ENCODE measurements at regions not wholly inside any gene's neighbourhood (a gene's known extent, or its start where the extent isn't known, plus 50 kb on each side); places are given as distances from the start of the nearest gene placed in this dataset.
"Not testable (repeated sequence)": the region's sequence is repeated elsewhere in the genome, so short reads cannot be mapped to it uniquely, and the experiment has no call there.

DNA sequence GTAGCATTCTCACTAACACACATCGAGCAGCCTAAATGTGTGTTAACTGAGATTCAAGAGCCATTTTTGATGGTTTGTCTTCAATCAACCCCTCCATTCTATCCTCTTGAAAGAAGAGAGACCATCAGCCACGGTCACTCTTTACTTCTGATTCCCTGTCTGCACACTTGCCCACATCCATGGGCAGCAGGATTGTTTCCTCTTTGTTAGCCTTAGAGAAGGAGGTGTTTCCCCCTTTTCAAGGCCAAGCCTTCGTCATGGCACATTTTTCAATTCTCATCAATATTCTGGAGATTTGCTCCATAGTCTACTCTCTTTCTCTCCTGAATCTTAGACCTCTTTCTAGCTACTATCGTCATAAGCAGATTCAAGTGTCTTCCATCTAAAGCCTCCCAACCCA lies 522.4 kb upstream of the NAALADL2 start:
- DNase-seq (ENCODE audit: low spot score): peak; percentile 19

DNA sequence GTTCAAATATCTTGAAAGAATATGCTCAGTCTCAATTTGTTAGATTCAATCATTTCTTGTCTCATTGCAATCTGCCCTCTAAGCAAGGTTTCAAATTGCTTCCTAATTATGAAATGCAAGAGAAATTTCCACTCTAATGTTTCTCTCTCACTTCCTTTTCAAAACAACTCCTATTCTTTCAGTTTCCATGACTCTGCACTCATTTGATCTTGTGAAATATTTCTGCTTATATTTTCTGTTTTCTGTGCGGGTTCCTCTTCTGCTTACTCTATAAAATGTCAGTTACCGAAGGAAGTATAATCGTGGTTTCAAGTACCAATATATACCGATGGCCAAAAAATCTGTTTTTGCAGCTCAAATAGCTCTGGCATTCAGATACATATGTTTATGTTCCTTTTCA lies 521.9 kb upstream of the NAALADL2 start:
- DNase-seq (ENCODE audit: low spot score): peak; percentile 47

DNA sequence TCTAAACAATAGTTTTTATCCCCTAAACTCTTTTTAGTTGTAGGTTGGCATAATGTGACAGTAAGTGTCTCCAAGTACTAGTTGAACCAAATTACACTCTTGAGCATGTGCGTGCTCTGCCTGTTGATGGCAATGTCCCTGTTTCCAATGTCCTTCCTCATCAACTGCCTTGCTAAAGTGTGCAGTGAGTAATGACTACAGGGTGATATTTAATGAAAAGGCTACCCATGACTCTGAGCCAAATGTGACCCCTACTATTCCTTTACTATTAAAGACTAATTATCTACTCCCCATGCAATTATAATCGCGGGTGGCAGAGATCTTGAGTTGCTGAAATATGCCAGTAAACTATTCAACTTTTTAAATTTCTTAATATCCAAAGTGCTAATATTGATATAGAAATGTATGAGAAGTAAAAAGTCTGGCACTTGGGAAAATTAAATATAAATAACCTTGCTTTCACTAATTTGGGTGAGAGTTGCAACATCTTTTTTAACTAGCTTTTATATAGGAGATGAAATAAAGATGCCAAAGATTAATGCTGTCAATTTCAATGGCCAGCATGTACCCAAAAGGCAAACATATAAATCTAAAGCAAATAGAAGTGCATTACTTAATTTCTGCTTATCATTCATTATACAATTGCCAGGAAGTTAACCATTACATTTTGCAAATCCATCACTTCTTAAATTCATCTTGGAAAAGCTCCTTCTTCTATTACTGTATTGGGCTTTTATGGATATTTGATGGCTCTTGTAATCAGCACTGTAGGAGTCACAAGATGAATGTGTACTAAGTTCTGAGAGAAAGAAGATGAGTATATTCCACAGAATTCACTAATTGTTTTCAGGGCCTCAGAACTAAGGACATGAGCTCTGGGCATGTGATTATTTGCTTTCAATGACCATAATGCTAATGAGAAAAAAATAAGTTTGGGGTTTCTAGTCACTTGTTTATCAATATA lies 518.2 kb upstream of the NAALADL2 start:
- DNase-seq (ENCODE audit: low spot score): no peak

DNA sequence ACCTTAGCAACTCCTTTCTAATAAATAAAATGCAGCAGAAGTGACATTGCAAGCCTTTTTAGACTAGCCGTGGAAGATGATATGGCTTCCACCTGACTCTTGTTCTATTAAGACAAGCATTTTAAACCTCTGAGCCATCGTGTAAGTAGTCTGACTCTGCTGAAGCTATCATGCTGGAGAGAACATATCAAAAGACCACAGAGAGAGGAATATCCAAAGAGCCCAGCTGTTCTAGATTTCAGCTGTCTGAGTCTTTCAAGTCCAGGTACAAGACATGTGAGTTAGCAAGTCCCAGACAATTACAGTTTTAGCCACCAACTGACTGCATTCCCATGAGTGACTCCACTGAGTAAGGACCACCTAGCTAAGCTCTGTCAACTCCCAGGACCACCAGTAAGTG lies 517.0 kb upstream of the NAALADL2 start:
- no peak for DNase-seq (ENCODE audit: low spot score)

DNA sequence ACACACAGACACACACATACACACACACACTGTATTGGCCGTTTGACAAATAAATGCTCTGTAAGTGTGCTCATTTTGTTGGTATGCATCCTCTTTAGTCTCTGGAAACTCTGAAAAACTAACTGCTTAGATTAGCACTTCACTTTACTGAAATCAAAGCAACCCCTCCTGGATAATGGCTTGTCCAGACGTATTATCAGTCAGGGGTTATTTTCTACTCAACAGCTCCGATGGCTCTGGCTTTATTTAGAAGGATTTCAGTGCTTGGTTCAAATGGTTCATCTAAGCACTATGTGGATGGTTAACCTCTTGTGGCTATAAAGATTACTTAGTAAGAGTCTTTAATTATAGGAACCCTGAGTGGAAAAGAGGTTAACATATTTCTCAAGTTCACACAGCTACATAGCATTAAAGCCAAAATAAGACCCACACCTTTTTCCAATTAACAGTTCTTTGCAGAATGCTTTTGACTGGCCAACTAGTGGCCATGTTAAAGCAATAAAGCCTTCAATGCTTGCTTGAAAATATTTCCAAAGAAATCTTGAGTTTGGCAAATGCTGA lies 516.1 kb upstream of the NAALADL2 start:
- no peak for DNase-seq (ENCODE audit: low spot score)

DNA sequence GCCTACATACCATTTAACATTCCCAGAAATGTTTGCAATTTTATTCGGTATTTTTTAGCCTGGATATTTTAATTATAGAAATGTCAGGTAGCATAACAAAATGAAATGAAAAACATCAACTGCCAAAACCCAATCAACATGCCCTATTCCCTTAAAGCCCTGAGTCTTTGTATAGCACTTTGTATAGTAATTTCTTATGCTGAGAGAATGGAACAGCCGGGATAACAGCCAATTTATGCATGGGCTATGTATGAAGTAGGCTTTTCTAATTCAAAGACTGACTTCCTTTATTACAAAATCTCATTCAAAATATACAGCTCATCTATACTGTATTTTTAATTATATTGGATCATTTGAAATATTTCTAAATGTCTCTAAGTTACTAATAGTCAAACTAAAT lies 513.0 kb upstream of the NAALADL2 start:
- peak; percentile 12 for DNase-seq (ENCODE audit: low spot score)

DNA sequence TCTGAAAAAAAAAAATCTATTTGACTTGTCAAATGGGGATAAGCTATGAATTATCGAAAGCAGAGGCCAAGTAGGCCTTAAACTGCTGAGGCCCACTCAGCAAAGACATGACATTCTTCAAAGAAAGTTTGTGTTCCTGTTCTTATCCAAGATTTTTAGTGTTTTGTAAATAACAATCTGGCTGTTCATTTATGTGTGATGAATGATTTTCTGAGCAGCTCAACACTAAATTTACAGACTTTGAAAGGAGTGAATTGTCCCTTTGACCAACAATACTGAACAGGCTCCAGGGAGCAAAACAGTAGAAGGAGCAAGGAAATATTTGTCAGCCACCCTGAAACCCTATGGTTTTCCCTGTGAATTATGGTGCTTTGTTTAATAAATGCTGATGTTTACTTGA lies 512.6 kb upstream of the NAALADL2 start:
- DNase-seq (ENCODE audit: low spot score): peak; percentile 57

DNA sequence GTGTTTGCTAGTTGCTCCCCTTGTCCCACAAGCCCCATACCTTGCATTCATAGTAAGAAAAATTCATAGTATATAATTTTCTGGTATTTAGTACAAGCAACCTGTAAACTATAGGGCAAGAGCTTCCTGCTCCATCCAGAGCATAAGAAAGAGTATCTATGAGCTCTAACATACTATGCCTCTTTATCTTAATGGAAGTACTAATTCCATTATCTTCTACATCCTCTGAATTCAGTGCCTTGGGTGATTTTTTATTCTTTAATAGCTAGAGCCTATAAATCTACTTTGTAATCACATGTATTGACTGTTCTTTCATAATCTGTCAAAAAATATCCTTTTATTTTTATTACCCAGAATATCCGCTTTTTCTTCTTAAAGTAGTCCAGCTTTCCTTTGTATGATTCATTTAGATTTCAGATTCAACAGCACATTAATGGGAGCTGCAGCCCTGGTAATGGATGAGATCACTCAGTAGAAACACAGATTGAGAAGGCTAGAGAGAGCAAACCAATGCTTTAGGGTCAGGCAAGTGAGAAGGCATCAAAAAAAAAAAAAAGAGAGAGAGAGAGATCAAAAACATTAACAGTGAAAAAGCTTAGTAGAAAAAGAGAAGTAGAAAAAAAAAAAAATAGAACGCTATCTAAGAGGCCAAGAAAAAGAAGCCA lies 511.5 kb upstream of the NAALADL2 start:
- DNase-seq (ENCODE audit: low spot score): no peak

DNA sequence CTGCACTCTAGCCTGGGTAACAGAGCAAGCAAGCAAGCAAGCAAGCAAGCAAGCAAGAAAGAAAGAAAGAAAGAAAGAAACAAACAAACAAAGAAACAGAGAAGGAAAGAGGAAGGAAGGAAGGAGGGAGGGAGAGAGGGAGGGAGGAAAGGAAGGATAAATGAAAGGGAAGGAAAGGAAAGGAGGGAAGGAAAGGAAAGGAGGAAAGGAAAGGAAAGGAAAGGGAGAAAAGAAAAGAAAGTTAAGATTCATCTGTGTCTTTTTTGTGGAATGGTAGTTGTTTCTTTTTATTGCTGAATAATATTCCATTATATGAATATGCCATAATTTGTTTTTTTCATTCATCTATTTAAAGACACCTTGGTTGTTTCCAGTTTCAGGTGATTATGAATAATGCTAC lies 506.9 kb upstream of the NAALADL2 start:
- DNase-seq (ENCODE audit: low spot score): no peak

DNA sequence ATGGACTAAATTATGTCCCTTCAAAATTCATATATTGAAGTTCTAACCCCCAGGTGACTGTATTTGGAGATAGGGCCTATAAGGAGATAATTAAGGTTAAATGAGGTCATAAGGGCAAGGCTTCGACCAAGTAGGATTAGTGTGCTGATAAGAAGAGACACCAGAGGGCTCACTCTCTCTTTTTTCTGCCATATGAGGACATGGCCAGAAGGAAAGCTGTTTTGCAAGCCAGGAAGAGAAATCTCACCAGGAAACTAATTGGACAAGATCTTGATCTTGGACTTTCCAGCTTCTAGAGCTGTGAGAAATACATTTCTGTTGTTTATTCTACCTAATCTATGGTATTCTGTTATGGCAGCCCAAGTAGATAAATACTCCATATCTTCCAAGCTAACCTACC lies 503.6 kb upstream of the NAALADL2 start:
- DNase-seq (ENCODE audit: low spot score): peak; percentile 53

DNA sequence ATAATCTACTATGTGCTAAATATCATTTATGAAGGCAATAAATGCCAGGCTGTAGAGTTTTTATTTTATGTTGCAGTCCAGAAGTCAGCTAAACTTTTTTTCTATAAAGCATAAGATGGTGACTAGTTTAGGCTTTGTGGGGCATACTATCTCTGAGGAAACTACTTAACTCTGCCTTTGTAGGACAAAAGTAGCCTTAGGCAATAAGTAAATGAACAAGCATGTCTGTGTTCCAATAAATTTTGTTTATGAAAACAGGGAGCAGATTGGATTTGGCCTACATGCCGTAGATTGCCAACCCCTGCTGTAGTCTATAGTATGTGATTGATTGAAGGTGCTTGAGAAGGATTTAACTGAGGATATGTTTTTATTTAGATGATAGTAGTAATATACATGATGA lies 502.5 kb upstream of the NAALADL2 start:
- DNase-seq (ENCODE audit: low spot score): no peak

DNA sequence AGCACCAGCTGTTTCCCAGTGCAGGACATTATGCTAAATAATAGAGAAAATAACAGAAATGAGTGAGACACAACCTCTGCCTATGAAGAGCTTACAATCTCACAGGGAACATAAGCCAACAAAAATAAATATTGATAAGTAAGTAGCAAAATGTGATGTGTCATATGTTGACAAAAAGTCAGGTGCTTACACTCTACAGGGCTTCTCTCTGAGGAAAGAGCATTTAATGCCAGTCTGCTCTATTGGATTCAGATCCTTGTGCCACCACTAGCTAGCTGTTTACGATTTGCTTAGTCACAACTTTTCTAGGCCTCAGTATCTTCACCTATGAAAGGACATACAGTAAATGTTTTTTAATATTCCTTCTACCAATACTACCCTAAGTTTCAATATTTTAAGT lies 500.9 kb upstream of the NAALADL2 start:
- DNase-seq (ENCODE audit: low spot score): no peak

DNA sequence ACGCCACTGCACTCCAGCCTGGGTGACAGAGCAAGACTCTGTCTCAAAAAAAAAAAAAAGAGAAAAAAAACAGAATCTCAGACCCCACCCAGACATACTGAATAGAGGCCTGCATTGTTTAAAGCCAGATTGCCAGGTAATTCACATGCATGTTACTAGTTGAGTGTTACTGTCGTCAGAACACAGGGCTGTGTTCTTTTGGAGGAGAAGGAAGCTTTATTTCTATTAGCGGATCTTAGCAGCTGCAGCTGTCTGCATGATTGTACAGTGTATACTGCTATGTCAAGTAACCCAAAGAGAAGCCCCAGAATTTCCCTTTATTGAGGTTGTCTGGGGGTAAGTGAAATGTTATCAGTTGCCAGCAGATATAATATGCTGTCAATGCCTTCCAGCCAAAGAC lies 496.6 kb upstream of the NAALADL2 start:
- DNase-seq (ENCODE audit: low spot score): no peak

DNA sequence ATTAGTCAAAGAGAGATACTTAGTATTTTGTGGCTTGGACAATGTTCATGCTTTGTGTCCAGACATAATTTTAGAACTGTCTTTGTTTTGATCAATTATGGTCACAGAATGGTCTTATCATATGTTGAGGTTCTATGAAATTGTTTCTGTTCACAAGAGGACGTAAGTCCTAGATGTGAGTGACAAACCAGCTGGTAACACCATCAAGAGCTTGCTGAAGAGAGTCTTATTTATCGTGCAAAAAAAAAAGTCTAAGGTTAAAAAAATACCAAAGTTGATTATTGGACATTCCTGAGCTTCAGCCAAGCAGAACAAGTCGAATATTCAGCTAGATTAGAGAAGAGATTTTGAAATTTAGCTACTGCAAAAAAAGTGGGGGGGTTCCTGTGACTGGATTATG lies 495.9 kb upstream of the NAALADL2 start:
- DNase-seq (ENCODE audit: low spot score): no peak

DNA sequence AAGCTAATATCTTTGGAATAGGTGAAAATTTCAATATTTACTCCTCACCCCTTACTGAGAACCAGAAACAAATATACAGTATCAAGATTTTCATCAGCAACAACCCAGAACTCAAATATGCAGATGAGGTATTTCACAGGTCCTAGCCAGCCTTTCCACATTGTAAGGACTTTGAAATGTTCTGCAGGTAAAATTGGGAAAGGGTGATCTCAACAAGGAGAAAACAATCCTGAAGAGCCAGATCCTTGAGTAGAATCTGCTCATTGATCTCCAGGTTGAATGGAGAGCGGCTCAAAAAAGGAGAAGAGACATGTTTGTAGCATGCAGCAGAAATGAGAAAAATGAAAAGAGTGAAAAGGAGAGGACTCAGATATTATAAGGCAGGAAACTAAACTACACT lies 493.3 kb upstream of the NAALADL2 start:
- no peak for DNase-seq (ENCODE audit: low spot score)

DNA sequence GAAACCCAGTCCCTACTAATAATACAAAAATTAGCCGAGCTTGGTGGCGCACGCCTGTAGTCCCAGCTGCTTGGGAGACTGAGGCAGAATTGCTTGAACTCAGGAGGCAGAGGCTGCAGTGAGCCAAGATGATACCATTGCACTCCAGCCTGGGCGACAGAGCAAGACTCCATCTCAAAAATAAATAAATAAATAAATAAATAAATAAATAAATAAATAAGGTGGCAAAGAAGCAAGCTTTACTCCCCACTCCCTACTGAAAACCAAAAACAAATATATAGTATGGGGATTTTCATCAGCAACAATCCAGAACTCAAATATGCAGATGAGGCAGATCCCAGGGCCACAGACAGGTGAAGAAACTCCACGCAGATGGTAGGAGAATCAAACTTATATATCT lies 492.2 kb upstream of the NAALADL2 start:
- not testable (repeated sequence) for DNase-seq (ENCODE audit: low spot score)

DNA sequence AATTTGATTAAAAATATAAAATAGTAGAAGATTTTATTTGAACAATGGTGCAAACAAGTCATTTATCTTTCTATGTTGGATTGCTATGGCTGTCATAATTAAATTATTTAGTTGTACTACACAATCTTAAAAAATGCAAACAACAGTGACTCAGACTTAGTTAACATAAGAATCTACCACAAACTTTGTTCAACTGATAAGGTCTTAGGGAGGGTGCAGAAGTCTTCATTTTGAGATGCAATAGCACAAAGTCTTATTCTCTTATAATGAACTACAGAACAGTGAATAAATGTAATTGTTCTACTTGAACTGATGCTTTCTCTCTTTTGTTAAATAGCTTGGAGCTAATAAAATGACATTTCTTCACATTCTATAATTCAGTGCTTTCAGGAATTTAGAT lies 482.8 kb upstream of the NAALADL2 start:
- no peak for DNase-seq (ENCODE audit: low spot score)

DNA sequence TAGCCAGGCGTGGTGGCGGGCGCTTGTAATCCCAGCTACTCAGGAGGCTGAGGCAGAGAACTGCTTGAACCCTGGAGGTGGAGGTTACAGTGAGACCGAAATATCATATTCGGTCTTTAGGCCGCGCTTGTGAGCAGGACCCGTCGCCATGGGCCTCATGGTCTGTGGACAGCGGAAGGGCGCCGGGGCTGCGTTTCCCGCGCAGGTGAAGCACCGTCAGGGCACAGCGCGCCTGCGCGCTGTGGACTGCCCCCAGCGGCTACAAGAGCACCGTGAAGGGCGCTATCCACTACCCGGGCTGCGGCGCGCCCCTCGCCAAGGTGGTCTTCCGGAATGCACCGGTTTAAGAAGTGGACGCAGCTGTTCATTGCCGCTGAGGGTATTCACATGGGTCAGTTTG lies 482.0 kb upstream of the NAALADL2 start:
- no peak for DNase-seq (ENCODE audit: low spot score)

DNA sequence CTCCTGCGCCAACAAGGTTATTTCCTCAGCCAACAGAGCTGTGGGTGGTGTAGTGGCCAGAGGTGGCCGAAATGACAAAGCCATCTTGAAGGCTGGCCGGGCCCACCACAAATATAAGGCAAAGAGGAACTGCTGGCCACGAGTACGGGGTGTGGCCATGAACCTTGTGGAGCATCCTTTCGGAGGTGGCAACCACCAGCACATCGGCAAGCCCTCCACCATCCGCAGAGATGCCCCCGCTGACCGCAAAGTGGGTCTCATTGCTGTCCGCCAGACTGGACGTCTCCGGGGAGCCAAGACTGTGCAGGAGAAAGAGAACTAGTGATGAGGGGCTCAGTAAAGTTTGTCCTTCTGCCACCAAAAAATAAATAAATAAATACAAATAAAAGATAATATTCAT lies 481.4 kb upstream of the NAALADL2 start:
- no peak for DNase-seq (ENCODE audit: low spot score)

DNA sequence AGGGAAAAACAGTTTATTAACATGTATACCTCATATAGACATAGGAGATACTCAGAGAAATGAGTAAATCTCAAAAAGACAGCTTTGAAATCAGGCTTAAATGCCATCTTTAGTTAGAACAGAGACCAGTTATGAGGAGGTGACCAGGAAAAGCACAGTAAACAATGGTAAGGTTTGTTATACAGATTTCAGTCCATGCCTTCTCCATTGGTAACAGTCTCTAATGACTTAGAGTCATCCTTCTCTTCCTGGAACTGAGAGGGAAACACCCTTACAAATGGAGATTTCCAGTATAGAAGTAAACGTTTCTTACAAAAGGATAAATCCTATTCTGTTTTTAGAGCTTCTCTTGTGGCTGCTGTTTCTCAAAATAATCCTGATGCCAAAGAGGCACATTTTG lies 476.3 kb upstream of the NAALADL2 start:
- no peak for DNase-seq (ENCODE audit: low spot score)

DNA sequence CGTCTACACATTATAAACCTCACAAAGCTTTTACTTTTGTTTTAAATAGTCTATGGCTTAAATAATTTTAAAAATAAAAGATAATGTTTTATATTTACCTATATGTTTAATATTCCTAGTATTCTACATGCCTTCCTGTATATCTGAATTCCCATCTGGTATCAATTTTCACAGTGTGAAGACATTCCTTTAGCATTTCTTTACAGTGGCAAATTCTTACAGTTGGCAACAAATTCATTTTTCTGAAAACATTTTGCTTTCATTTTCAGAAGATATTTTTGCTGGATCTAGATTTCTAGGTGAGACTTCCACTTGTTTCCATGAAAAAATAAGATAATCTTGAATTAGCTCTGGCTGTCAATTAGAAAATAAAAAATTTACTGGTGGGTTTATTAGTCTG lies 471.4 kb upstream of the NAALADL2 start:
- no peak for DNase-seq (ENCODE audit: low spot score)

DNA sequence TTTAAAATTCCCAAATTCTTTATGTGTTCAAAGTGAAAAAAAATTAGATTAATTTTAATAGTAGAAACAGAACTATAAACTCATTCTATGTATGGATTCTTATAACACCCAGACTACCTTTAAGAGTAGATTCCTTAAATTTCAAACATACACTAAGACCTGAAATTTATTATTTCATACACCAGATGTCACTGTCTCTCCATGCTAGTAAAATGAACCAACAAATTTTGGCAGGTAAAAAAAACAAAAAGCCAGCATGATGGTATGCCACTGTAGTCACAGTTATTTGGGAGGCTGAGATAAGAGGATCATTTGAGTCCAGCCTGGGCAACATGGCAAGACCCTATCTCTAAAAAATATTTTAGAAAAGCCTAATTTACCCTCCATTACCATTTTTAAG lies 461.3 kb upstream of the NAALADL2 start:
- no peak for DNase-seq (ENCODE audit: low spot score)

DNA sequence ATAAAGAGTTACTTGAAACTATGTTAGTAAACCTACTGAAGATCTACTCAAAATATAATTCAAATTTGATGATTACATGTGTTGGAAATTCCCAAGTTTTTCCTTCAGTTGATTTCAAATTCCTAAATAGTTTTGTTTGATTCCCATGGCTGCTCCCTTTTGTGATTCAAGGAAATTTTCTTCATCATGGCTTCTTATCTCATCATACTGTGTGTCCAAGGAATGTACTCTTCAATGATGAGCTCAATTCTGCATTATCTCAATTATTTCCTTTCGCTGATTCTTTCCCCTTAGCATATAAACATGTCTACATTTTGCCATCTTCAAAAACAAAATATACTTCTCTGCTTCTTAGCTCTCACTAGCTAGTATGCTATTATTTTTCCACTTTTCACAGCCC lies 460.4 kb upstream of the NAALADL2 start:
- no peak for DNase-seq (ENCODE audit: low spot score)

Measured in pons (tissue), 1 donor.